CD4-positive, alpha-beta memory T cell (primary cell): ENCODE measurements at regions not wholly inside any gene's neighbourhood (a gene's known extent, or its start where the extent isn't known, plus 50 kb on each side); places are given as distances from the start of the nearest gene placed in this dataset.

Source experiments
- CTCF ChIA-PET: fragments of 350-600 bp; sonication (Branson Sonifier 250); formaldehyde crosslinking; loops from one replicate; lab custom pipeline; 2021; ENCODE audit warnings: inconsistent platforms; ENCODE audit not compliant: partially characterized antibody; lab: Charles Lee
- POLR2A ChIA-PET: fragments of 350-600 bp; sonication (Branson Sonifier 250); formaldehyde crosslinking; loops from one replicate; lab custom pipeline; 2021; ENCODE audit not compliant: partially characterized antibody; lab: Charles Lee
- DNase-seq, 5 donors: peaks; one replicate each; pipeline versions ENCODE4 v3.0.0 to v3.0.0-alpha.2; 2020 to 2022; ENCODE audit warnings: mixed read lengths in 1 of 5
- H3K27ac ChIP-seq: one replicate; pipeline ENCODE4 v1.7.0; 2013; ENCODE audit warnings: low read depth, low read length
- H3K27me3 ChIP-seq: 2 replicates; pipeline ENCODE4 v1.7.0; 2013; ENCODE audit warnings: mild to moderate bottlenecking, low read length, moderate library complexity; ENCODE audit not compliant: insufficient read depth
- H3K36me3 ChIP-seq: 2 replicates; pipeline ENCODE4 v1.7.0; 2013; ENCODE audit warnings: mild to moderate bottlenecking, low read length, moderate library complexity; ENCODE audit not compliant: insufficient read depth
- H3K4me1 ChIP-seq: 2 replicates; pipeline ENCODE4 v1.7.0; 2013; ENCODE audit warnings: mild to moderate bottlenecking, low read length, moderate library complexity; ENCODE audit not compliant: insufficient read depth
- H3K4me3 ChIP-seq, 2 donors: one replicate each; pipeline ENCODE4 v1.7.0; 2013; ENCODE audit warnings: low read length in 2 of 2, mild to moderate bottlenecking in 1 of 2
- H3K9me3 ChIP-seq, 2 donors: one replicate each; pipeline ENCODE4 v1.7.0; 2013; ENCODE audit warnings: low read length in 2 of 2, control low read depth in 1 of 2; ENCODE audit not compliant: control insufficient read depth in 1 of 2
- H3K27ac Mint-ChIP-seq, 7 donors: one replicate each; pipeline ENCODE4 v1.8.0; 2020 to 2021; ENCODE audit warnings: mixed read lengths in 7 of 7, mild to moderate bottlenecking in 6 of 7, inconsistent platforms in 3 of 7, moderate library complexity in 3 of 7
- H3K27me3 Mint-ChIP-seq, 2 donors: one replicate each; pipeline ENCODE4 v1.8.0; 2020 to 2021; ENCODE audit warnings: mixed read lengths in 2 of 2
- H3K36me3 Mint-ChIP-seq, 2 donors: one replicate each; pipeline ENCODE4 v1.8.0; 2020 to 2021; ENCODE audit warnings: mixed read lengths in 2 of 2, inconsistent platforms in 1 of 2, mild to moderate bottlenecking in 1 of 2
- H3K4me1 Mint-ChIP-seq, 4 donors: one replicate each; pipeline ENCODE4 v1.8.0; 2020 to 2021; ENCODE audit warnings: mixed read lengths in 4 of 4, mild to moderate bottlenecking in 1 of 4
- H3K4me3 Mint-ChIP-seq, 8 donors: one replicate each; pipeline ENCODE4 v1.8.0; 2020 to 2021; ENCODE audit warnings: mixed read lengths in 8 of 8, mild to moderate bottlenecking in 7 of 8, moderate library complexity in 6 of 8, inconsistent platforms in 3 of 8
- H3K9me3 Mint-ChIP-seq, 8 donors: one replicate each; pipeline ENCODE4 v1.8.0; 2020 to 2021; ENCODE audit warnings: mixed read lengths in 8 of 8, mild to moderate bottlenecking in 5 of 8, inconsistent platforms in 3 of 8, moderate library complexity in 1 of 8
- intact Hi-C: fragments of 100-400 bp; cut with micrococcal nuclease; formaldehyde crosslinking; loops from one replicate; pipeline ENCODE4 v1.15.1; 2023

DNA sequence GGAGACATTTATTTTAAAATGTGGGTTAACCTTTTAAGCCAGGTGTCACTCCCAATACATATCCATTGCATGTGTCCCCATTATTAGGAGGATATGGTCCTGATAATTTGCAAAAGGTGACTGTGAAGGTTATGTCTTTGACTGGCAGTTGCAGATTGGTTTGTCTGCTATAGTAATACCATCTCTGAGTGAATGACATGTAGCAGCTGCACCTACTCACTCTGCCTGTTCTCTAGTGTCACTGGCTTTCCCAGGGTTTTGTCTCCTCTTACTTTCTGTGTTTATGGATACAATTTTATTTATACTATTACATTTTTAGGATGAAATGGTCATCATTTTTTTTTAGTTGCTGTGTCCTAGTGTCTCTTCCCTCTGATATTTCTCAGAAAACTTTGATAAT is 393.2 kb downstream of the C3orf38 start:
- DNase-seq = no peak
- no peaks in the 10 kb centered on the region for H3K9me3 ChIP-seq
- ChIA-PET POLR2A (no interaction called here), CTCF (no interaction called here)
- peaks cover 2 to 21% (median 10%) of the 10 kb centered on the region in 8 donors for H3K9me3 Mint-ChIP-seq
- no peaks in the 10 kb centered on the region for H3K27me3 ChIP-seq
- H3K27ac ChIP-seq = no peak overlapping the region
- no peaks in the 10 kb centered on the region for H3K4me1 ChIP-seq
- H3K27me3 Mint-ChIP-seq = no peaks in the 10 kb centered on the region
- no peaks in the 10 kb centered on the region for H3K4me1 Mint-ChIP-seq
- H3K36me3 Mint-ChIP-seq = no peaks in the 10 kb centered on the region
- no peaks in the 10 kb centered on the region for H3K36me3 ChIP-seq
- H3K4me3 Mint-ChIP-seq = no peak overlapping the region
- H3K27ac Mint-ChIP-seq = no peak overlapping the region
- no peak overlapping the region for H3K4me3 ChIP-seq
- intact Hi-C loops = no loop called here

DNA sequence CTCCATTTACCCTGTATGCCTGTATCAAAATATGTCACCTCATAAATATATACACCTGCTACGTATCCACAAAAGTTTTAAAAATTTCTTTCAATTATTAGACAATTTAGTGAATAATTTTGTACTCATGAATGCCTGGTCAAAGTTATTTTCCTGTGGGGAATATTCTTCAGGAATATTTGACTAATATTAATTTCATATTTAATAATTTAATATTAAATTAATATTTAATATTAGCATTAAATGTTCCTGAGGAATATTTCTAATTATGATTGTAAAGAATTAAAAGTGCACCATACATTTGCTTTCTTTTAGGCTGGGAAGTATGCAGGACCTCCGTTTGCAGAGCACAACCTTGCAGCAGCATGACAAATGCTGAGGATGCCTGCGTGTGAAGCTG is 422.7 kb downstream of the C3orf38 start:
- ChIA-PET POLR2A (no interaction called here), CTCF (no interaction called here)
- no peaks in the 10 kb centered on the region for H3K36me3 Mint-ChIP-seq
- peaks cover 3 to 15% (median 10%) of the 10 kb centered on the region in 8 donors for H3K9me3 Mint-ChIP-seq
- Histone ChIP-seq H3K36me3 (no peaks in the 10 kb centered on the region), H3K4me1 (no peaks in the 10 kb centered on the region), H3K4me3 (no peak overlapping the region), H3K27me3 (no peaks in the 10 kb centered on the region), H3K9me3 (no peaks in the 10 kb centered on the region), H3K27ac (no peak overlapping the region)
- DNase-seq = no peak
- H3K27ac Mint-ChIP-seq = no peak overlapping the region
- no peaks in the 10 kb centered on the region for H3K27me3 Mint-ChIP-seq
- no peak overlapping the region for H3K4me3 Mint-ChIP-seq
- intact Hi-C loops = no loop called here
- H3K4me1 Mint-ChIP-seq = no peaks in the 10 kb centered on the region

DNA sequence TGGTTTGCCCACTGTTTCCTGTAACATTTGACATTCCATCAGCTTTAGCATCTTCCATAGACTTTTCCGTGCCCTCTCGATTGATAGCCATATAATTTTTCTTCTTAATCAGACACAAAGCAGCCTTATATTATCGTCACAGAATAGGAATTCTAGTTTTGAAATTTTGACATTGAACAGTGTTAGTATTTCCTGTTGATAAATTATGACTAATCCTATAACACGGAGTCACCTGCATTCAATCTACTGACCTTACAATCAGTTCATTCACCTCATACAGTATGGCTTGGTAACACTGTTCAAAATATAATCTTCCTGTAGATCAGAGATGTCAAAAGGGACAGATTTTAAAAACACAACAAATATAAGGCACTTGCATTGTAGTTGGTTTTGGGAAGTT is 423.7 kb downstream of the C3orf38 start:
- Mint-ChIP-seq H3K36me3 (no peaks in the 10 kb centered on the region), H3K27ac (no peak overlapping the region), H3K27me3 (no peaks in the 10 kb centered on the region), H3K4me3 (no peak overlapping the region), H3K9me3 (peaks cover 3 to 15% (median 7%) of the 10 kb centered on the region in 8 donors), H3K4me1 (no peaks in the 10 kb centered on the region)
- no peak overlapping the region for H3K4me3 ChIP-seq
- H3K36me3 ChIP-seq = no peaks in the 10 kb centered on the region
- H3K4me1 ChIP-seq = no peaks in the 10 kb centered on the region
- no peak overlapping the region for H3K27ac ChIP-seq
- ChIA-PET CTCF (no interaction called here), POLR2A (no interaction called here)
- DNase-seq = no peak
- intact Hi-C loops = no loop called here
- H3K9me3 ChIP-seq = no peaks in the 10 kb centered on the region
- H3K27me3 ChIP-seq = no peaks in the 10 kb centered on the region

DNA sequence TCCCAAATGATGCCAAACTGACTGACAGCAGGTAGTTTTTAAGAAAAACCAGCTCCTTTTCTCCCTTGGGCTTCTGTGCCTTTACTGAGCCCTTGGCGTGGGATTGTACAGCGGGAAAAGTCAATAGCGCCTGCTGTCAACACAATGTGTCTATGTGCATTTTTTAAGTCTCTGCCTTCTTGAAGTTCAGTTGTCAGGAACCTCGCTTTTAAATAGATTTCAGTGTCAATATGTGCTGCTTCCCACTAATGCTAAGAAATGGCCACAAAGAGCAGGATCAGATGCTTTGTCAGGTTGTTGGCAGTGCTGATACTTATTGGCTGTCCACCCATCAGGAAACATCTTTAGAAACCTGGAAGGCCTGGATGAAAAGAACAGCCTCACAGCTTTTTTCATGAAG is 424.4 kb downstream of the C3orf38 start:
- intact Hi-C loops = no loop called here
- no peaks in the 10 kb centered on the region for H3K27me3 ChIP-seq
- H3K27ac ChIP-seq = no peak overlapping the region
- POLR2A ChIA-PET = no interaction called here
- Mint-ChIP-seq H3K4me3 (no peak overlapping the region), H3K4me1 (no peaks in the 10 kb centered on the region), H3K27ac (no peak overlapping the region), H3K9me3 (peaks cover 3 to 13% (median 6%) of the 10 kb centered on the region in 8 donors), H3K36me3 (no peaks in the 10 kb centered on the region), H3K27me3 (no peaks in the 10 kb centered on the region)
- DNase-seq = no peak
- CTCF ChIA-PET = no interaction called here
- H3K36me3 ChIP-seq = no peaks in the 10 kb centered on the region
- H3K4me1 ChIP-seq = no peaks in the 10 kb centered on the region
- no peak overlapping the region for H3K4me3 ChIP-seq
- H3K9me3 ChIP-seq = no peaks in the 10 kb centered on the region

DNA sequence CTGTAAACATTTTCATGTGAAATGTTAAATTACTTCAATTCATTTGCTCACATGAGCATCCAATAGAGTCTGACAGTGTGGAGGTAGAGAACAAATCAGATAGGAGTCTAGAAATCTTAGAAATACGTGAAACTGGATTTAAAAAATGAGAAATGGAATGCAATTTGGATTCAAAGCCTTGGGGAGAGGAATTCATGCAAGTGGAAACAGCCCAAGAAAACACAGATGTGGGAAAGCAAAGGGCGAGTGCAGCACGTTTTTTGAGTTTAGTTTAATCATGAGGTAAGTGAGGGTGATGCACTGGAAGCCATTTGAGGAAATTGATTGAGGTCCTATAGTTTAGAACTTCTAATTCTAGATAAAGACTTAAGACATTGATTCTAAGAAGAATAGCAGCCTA is 434.7 kb downstream of the C3orf38 start:
- DNase-seq = no peak
- no peak overlapping the region for H3K27ac ChIP-seq
- no peaks in the 10 kb centered on the region for H3K36me3 ChIP-seq
- H3K4me1 ChIP-seq = no peaks in the 10 kb centered on the region
- no peak overlapping the region for H3K27ac Mint-ChIP-seq
- H3K27me3 Mint-ChIP-seq = no peaks in the 10 kb centered on the region
- no peaks in the 10 kb centered on the region for H3K36me3 Mint-ChIP-seq
- peaks cover 0 to 6% (median 2%) of the 10 kb centered on the region in 8 donors for H3K9me3 Mint-ChIP-seq
- no peaks in the 10 kb centered on the region for H3K4me1 Mint-ChIP-seq
- H3K4me3 Mint-ChIP-seq = no peak overlapping the region
- H3K4me3 ChIP-seq = no peak overlapping the region
- ChIA-PET CTCF (no interaction called here), POLR2A (no interaction called here)
- intact Hi-C loops = no loop called here
- no peaks in the 10 kb centered on the region for H3K9me3 ChIP-seq
- H3K27me3 ChIP-seq = no peaks in the 10 kb centered on the region

DNA sequence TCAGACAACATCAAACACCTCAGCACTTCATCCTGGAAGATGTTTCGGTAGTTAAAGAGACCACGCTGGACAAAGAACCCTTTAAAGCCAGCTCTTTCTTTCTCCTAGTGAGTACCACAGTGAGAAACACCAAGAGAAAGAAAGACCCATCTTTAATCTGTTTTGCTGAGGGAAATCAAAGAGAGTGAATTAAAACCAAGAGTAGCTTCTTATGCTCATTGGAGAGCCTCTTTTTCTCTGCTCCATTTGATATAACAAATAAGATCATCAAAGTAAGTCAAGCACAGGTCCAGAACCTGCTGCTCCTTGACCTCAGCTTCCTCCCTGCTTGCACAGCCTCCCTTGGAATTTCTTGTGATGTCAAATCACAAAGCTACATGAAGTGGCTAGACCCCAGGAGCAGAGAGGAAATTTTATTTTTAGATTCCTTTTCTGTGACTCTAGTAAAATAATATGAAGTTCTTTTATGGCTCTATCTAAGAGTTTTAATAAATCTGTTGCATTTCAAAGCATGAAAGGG is 436.4 kb downstream of the C3orf38 start:
- no peaks in the 10 kb centered on the region for H3K27me3 ChIP-seq
- H3K27ac ChIP-seq = no peak overlapping the region
- ChIA-PET POLR2A (no interaction called here), CTCF (no interaction called here)
- H3K36me3 Mint-ChIP-seq = no peaks in the 10 kb centered on the region
- H3K4me3 Mint-ChIP-seq = no peak overlapping the region
- intact Hi-C loops = no loop called here
- peaks cover 0 to 6% (median 2%) of the 10 kb centered on the region in 8 donors for H3K9me3 Mint-ChIP-seq
- no peaks in the 10 kb centered on the region for H3K36me3 ChIP-seq
- H3K27ac Mint-ChIP-seq = no peak overlapping the region
- H3K9me3 ChIP-seq = no peaks in the 10 kb centered on the region
- H3K27me3 Mint-ChIP-seq = no peaks in the 10 kb centered on the region
- H3K4me3 ChIP-seq = no peak overlapping the region
- no peak for DNase-seq
- no peaks in the 10 kb centered on the region for H3K4me1 Mint-ChIP-seq
- H3K4me1 ChIP-seq = no peaks in the 10 kb centered on the region

DNA sequence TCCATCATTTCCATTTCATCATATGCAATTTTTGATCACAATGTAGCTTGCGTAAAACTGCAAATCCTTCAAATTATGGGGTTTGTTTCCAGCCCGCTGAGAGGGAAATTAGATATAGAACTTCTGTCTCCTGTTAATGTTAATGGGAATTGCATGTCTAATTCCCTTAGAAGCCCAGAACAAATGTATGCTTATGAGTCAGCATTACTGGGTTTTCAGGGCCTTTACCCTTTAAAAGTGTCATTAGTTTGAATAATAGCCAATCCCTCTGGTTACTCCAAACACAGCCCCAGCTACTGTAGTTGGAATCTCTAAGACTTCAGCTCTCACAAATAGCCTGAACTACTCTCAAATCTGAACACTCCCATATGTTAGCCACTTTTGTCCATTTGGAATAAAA is 439.4 kb downstream of the C3orf38 start:
- Mint-ChIP-seq H3K27ac (no peak overlapping the region), H3K9me3 (peaks cover 0 to 11% (median 3%) of the 10 kb centered on the region in 8 donors), H3K36me3 (no peaks in the 10 kb centered on the region), H3K4me3 (no peak overlapping the region), H3K27me3 (no peaks in the 10 kb centered on the region), H3K4me1 (no peaks in the 10 kb centered on the region)
- Histone ChIP-seq H3K36me3 (no peaks in the 10 kb centered on the region), H3K27ac (no peak overlapping the region), H3K4me1 (no peaks in the 10 kb centered on the region), H3K27me3 (no peaks in the 10 kb centered on the region), H3K9me3 (no peaks in the 10 kb centered on the region), H3K4me3 (no peak overlapping the region)
- ChIA-PET CTCF (no interaction called here), POLR2A (no interaction called here)
- no peak for DNase-seq
- intact Hi-C loops = no loop called here

DNA sequence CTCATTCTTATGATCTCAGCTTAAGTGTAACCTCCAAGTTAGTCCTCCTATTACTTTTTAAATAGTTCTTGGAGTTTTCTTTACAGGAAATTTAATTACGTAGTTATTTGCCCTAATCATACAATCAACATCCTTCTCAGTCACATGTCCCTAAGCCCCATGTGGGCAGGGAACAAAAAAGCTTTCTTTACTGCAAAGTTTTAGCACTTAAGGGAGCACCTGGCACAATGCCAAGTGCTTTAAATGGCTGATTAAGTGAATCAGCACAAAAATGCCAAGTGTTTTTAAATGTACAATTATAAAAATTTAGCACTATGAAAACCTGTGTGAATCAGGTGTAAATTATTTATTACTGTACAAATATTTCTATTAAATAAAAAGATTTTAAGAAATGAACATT is 445.3 kb downstream of the C3orf38 start:
- POLR2A ChIA-PET = no interaction called here
- Mint-ChIP-seq H3K4me1 (no peaks in the 10 kb centered on the region), H3K27me3 (no peaks in the 10 kb centered on the region)

More for the DNA sequence above, 445.3 kb downstream of the C3orf38 start:
- Mint-ChIP-seq H3K9me3 (peaks cover 0 to 14% (median 5%) of the 10 kb centered on the region in 8 donors), H3K27ac (no peak overlapping the region), H3K4me3 (no peak overlapping the region), H3K36me3 (no peaks in the 10 kb centered on the region)
- Histone ChIP-seq H3K4me1 (no peaks in the 10 kb centered on the region), H3K4me3 (no peak overlapping the region), H3K9me3 (no peaks in the 10 kb centered on the region), H3K27ac (no peak overlapping the region), H3K36me3 (no peaks in the 10 kb centered on the region), H3K27me3 (no peaks in the 10 kb centered on the region)
- intact Hi-C loops = no loop called here
- CTCF ChIA-PET = no interaction called here
- DNase-seq = no peak
